Transverse colon (tissue), 4 donors: ENCODE measurements at regions not wholly inside any gene's neighbourhood (a gene's known extent, or its start where the extent isn't known, plus 50 kb on each side); places are given as distances from the start of the nearest gene placed in this dataset.

Experiments
- CTCF ChIP-seq, 5 experiments: fragments of 200-600 bp in 3 of 5; fragments of 450-650 bp in 2 of 5; sonication (generic) in 3 of 5; IDR thresholded peaks; 1 replicate in 2 of 5; 2 replicates in 3 of 5; pipeline ENCODE4 v1.5.1; 2016 to 2017; ENCODE audit warnings: antibody characterized with exemption in 5 of 5, inconsistent platforms in 3 of 5, mild to moderate bottlenecking in 2 of 5, moderate library complexity in 1 of 5
- POLR2A ChIP-seq: fragments of 450-650 bp; IDR thresholded peaks from one replicate; pipeline ENCODE4 v1.6.1; 2016; ENCODE audit warnings: antibody characterized with exemption, mild to moderate bottlenecking, moderate library complexity
- POLR2AphosphoS5 ChIP-seq, 3 donors: sonication (generic); formaldehyde crosslinking; IDR thresholded peaks; one replicate each; pipeline ENCODE4 v1.6.1; 2016; ENCODE audit warnings: antibody characterized with exemption in 3 of 3

- TF ChIP-seq POLR2A (no peak), CTCF (IDR thresholded peaks at IDR 0.05) (no peak), POLR2AphosphoS5 (IDR thresholded peaks at IDR 0.05) (no peak)
These were observed 584.5 kb upstream of the LRRTM1 start for GRCh38 chr2:80889009-80889408.
